SK-N-SH (cell line): ENCODE measurements at regions not wholly inside any gene's neighbourhood (a gene's known extent, or its start where the extent isn't known, plus 50 kb on each side); places are given as distances from the start of the nearest gene placed in this dataset.

ENCODE experiments used
- CTCF ChIA-PET: fragments of 300-600, 350-600 bp; formaldehyde crosslinking; extraction: SDS; loops from one replicate; lab custom pipeline; 2021; lab: Yijun Ruan, JAX
- POLR2A ChIA-PET: fragments of 350-600 bp; sonication (Branson Sonifier 250); formaldehyde crosslinking; extraction: SDS; loops from one replicate; lab custom pipeline; 2020; ENCODE audit warnings: antibody characterized with exemption, inconsistent platforms; lab: Yijun Ruan, JAX
- DNase-seq: peaks from one replicate; pipeline ENCODE4 v3.0.0; 2012
- H2AFZ ChIP-seq: fragments of 200-600 bp; sonication (generic); 2 replicates; pipeline ENCODE4 v1.8.1; 2016; ENCODE audit warnings: antibody characterized with exemption, mild to moderate bottlenecking, low read depth
- H3F3A ChIP-seq: fragments of 200-600 bp; sonication (generic); replicated peaks from 2 replicates; pipeline ENCODE3; 2016; ENCODE audit warnings: antibody characterized with exemption, mild to moderate bottlenecking; ENCODE audit not compliant: insufficient read depth
- H3K27ac ChIP-seq, 2 experiments: fragments of 200-500 bp in 1 of 2; fragments of 200-600 bp in 1 of 2; sonication (Bioruptor generic) in 1 of 2; sonication (generic), shearing (Covaris generic) in 1 of 2; 2 replicates each; pipeline versions ENCODE4 v1.5.1 to v1.6.1; 2014 to 2016; ENCODE audit warnings: low read depth in 2 of 2, inconsistent platforms in 1 of 2, low read length in 1 of 2, mild to moderate bottlenecking in 1 of 2, mixed read lengths in 1 of 2
- H3K27me3 ChIP-seq: fragments of 200-600 bp; sonication (generic), shearing (Covaris generic); 2 replicates; pipeline ENCODE4 v1.6.1; 2016; ENCODE audit warnings: mixed run types; ENCODE audit not compliant: insufficient read depth
- H3K36me3 ChIP-seq, 2 experiments: fragments of 200-500 bp in 1 of 2; fragments of 200-600 bp in 1 of 2; sonication (Bioruptor generic) in 1 of 2; sonication (generic) in 1 of 2; replicated peaks in 1 of 2; 2 replicates each; pipeline versions ENCODE3 to v1.5.1; 2014 to 2016; ENCODE audit warnings: low read length in 1 of 2, mild to moderate bottlenecking in 1 of 2; ENCODE audit not compliant: insufficient read depth in 2 of 2, control insufficient read depth in 1 of 2
- H3K4me1 ChIP-seq, 2 experiments: fragments of 200-500 bp in 1 of 2; fragments of 200-600 bp in 1 of 2; sonication (Bioruptor generic) in 1 of 2; sonication (generic), shearing (Covaris generic) in 1 of 2; 2 replicates each; pipeline versions ENCODE4 v1.5.1 to v1.6.1; 2014 to 2016; ENCODE audit warnings: low read depth in 1 of 2, low read length in 1 of 2, mixed run types in 1 of 2; ENCODE audit not compliant: insufficient read depth in 2 of 2, control insufficient read depth in 1 of 2
- H3K4me2 ChIP-seq: fragments of 200-600 bp; sonication (generic), shearing (Covaris generic); 2 replicates; pipeline ENCODE4 v1.6.1; 2017; ENCODE audit warnings: mixed run types
- H3K4me3 ChIP-seq, 2 experiments: fragments of 200-500 bp in 1 of 2; fragments of 200-600 bp in 1 of 2; sonication (Bioruptor generic) in 1 of 2; sonication (generic), shearing (Covaris generic) in 1 of 2; 2 replicates each; pipeline versions ENCODE4 v1.5.1 to v1.8.1; 2014 to 2016; ENCODE audit warnings: low read depth in 2 of 2, inconsistent platforms in 1 of 2, low read length in 1 of 2, mild to moderate bottlenecking in 1 of 2, mixed read lengths in 1 of 2, moderate library complexity in 1 of 2
- H3K79me2 ChIP-seq: fragments of 200-600 bp; sonication (generic); 2 replicates; pipeline ENCODE4 v1.8.1; 2017; ENCODE audit warnings: mild to moderate bottlenecking; ENCODE audit not compliant: insufficient read depth
- H3K9ac ChIP-seq: fragments of 200-600 bp; sonication (generic); 2 replicates; pipeline ENCODE4 v1.6.1; 2017; ENCODE audit warnings: mixed run types
- H3K9me2 ChIP-seq: fragments of 200-600 bp; sonication (generic); 2 replicates; pipeline ENCODE4 v1.6.1; 2017; ENCODE audit warnings: mixed run types
- H3K9me3 ChIP-seq: fragments of 200-600 bp; sonication (generic); 2 replicates; pipeline ENCODE4 v1.6.1; 2017; ENCODE audit warnings: mixed run types, mild to moderate bottlenecking, moderate library complexity
- H4K20me1 ChIP-seq: fragments of 200-600 bp; sonication (generic); 2 replicates; pipeline ENCODE4 v1.6.1; 2017; ENCODE audit warnings: mild to moderate bottlenecking, mixed run types; ENCODE audit not compliant: insufficient read depth
- EP300 ChIP-seq, 2 experiments: IDR thresholded peaks; 2 replicates each; pipeline versions ENCODE4 v1.4.0 to v1.6.1; 2012; ENCODE audit warnings: borderline replicate concordance in 1 of 2, low read depth in 1 of 2, low read length in 1 of 2
- FOSL2 ChIP-seq: IDR thresholded peaks from 2 replicates; pipeline ENCODE4 v1.4.0; 2012; ENCODE audit warnings: low read depth, mild to moderate bottlenecking, moderate library complexity, borderline replicate concordance
- FOXM1 ChIP-seq: IDR thresholded peaks from 2 replicates; pipeline ENCODE4 v1.4.0; 2012; ENCODE audit warnings: low read depth, mild to moderate bottlenecking
- GATA2 ChIP-seq: sonication (generic); formaldehyde crosslinking; IDR thresholded peaks from 2 replicates; pipeline ENCODE4 v1.5.0; 2020; ENCODE audit warnings: mild to moderate bottlenecking, missing genetic modification reagents
- MEF2A ChIP-seq: IDR thresholded peaks from 2 replicates; pipeline ENCODE4 v1.4.0; 2012; ENCODE audit warnings: low read depth, borderline replicate concordance
- MXI1 ChIP-seq: IDR thresholded peaks from 2 replicates; pipeline ENCODE4 v1.6.1; 2012; ENCODE audit warnings: mild to moderate bottlenecking, low read depth, low read length, improper control_type of control experiment
- NRF1 ChIP-seq: IDR thresholded peaks from 2 replicates; pipeline ENCODE4 v1.6.1; 2012; ENCODE audit warnings: low read depth, mild to moderate bottlenecking, low read length
- YY1 ChIP-seq: IDR thresholded peaks from 2 replicates; pipeline ENCODE4 v1.4.0; 2012; ENCODE audit warnings: low read depth, mild to moderate bottlenecking
- WGBS: methylation state at CpG from one replicate; pipeline ENCODE4 v1.1.6; 2017; ENCODE audit warnings: low lambda C conversion rate; 5-methylcytosine and 5-hydroxymethylcytosine counted together
- TF ChIP-seq, protein P1 (sequence below): IDR thresholded peaks from 2 replicates; pipeline ENCODE4; 2012
- TF ChIP-seq, protein P2 (sequence below): fragments of 200-600 bp; sonication (generic); IDR thresholded peaks from 2 replicates; pipeline ENCODE4 v1.6.1; 2017; ENCODE audit warnings: antibody characterized with exemption, mild to moderate bottlenecking, moderate library complexity

DNA sequence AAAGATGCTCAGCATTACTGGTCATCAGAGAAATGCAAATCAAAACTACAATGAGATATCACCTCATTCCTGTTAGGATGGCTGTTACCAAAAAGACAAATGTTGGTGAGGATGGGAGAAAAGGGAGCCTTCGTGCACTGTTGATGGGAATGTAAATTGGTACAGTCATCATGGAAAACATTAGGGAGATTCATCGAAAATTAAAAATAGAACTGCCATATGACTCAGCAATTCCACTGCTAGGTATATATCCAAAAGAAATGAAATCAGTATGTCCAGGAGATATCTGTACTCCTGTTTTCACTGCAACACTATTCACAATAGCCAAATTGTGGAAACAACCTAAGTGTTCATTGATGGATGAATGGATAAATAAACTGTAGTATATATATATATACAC, 228.1 kb downstream of the ACTR3B start:
- POLR2A ChIA-PET = no interaction called here
- H3K4me3 ChIP-seq = no peak overlapping the region
- no peaks in the 10 kb centered on the region for H3K79me2 ChIP-seq
- H3F3A ChIP-seq = no peaks in the 10 kb centered on the region
- H3K4me2 ChIP-seq = no peak overlapping the region
- no peak overlapping the region for H3K9ac ChIP-seq
- CTCF ChIA-PET = no interaction called here
- 16% methylated on average over 2 of the region's 2 CpGs for WGBS
- H2AFZ ChIP-seq = no peak overlapping the region
- no peaks in the 10 kb centered on the region for H3K9me2 ChIP-seq
- H3K27me3 ChIP-seq = no peaks in the 10 kb centered on the region
- no peak for TF ChIP-seq GATA2 (CRISPR knock-in tag)
- no peaks in the 10 kb centered on the region for H3K36me3 ChIP-seq
- no peaks in the 10 kb centered on the region for H4K20me1 ChIP-seq
- DNase-seq = no peak
- no peaks in the 10 kb centered on the region for H3K4me1 ChIP-seq
- no peaks in the 10 kb centered on the region for H3K9me3 ChIP-seq
- H3K27ac ChIP-seq = no peak overlapping the region

DNA sequence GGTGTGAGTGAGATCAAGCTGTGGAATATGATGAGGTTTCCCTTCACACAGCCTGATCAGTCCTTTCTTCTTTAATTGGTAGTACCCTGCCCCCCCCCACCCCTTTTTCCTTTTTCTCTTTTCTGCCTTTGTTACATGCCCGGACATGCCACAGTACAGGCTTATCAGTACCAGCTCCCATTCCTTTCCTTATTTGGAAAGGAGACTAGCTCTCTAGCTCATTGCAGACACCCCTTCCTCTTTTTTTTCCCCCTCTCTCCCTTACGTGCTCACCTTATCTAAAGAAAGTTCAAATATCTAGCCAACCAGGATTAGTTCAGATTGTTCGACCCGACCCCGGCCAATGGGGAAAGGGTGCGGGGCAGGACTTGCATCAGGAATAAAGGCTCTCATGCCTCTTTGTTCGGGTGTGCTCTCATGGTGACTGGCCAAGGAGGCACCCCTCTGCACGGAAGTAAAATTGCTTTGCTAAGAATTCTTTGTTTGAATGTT, 230.4 kb downstream of the ACTR3B start:
- H3K27me3 ChIP-seq = no peaks in the 10 kb centered on the region
- no peaks in the 10 kb centered on the region for H3K79me2 ChIP-seq
- H3F3A ChIP-seq = no peaks in the 10 kb centered on the region
- H3K4me3 ChIP-seq = no peak overlapping the region
- H4K20me1 ChIP-seq = no peaks in the 10 kb centered on the region
- 36% methylated on average over 8 of the region's 8 CpGs for WGBS
- no peak overlapping the region for H2AFZ ChIP-seq
- ChIA-PET POLR2A (no interaction called here), CTCF (no interaction called here)
- no peaks in the 10 kb centered on the region for H3K36me3 ChIP-seq
- no peak overlapping the region for H3K4me2 ChIP-seq
- no peaks in the 10 kb centered on the region for H3K9me2 ChIP-seq
- TF ChIP-seq NRF1 (no peak), MEF2A (no peak), EP300 (IDR thresholded peaks at IDR 0.05; ENCODE audit: borderline replicate concordance in 1 of 2, low read depth in 1 of 2, low read length in 1 of 2) (no peak), YY1 (no peak), FOSL2 (no peak), MXI1 (no peak), FOXM1 (no peak)
- TF ChIP-seq, protein P1, sequence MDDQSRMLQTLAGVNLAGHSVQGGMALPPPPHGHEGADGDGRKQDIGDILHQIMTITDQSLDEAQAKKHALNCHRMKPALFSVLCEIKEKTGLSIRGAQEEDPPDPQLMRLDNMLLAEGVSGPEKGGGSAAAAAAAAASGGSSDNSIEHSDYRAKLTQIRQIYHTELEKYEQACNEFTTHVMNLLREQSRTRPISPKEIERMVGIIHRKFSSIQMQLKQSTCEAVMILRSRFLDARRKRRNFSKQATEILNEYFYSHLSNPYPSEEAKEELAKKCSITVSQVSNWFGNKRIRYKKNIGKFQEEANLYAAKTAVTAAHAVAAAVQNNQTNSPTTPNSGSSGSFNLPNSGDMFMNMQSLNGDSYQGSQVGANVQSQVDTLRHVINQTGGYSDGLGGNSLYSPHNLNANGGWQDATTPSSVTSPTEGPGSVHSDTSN = no peak
- H3K4me1 ChIP-seq = no peaks in the 10 kb centered on the region
- H3K9ac ChIP-seq = no peak overlapping the region
- no peaks in the 10 kb centered on the region; the same call in 1 of the 2 replicates for H3K9me3 ChIP-seq
- H3K27ac ChIP-seq = no peak overlapping the region
- DNase-seq = no peak

DNA sequence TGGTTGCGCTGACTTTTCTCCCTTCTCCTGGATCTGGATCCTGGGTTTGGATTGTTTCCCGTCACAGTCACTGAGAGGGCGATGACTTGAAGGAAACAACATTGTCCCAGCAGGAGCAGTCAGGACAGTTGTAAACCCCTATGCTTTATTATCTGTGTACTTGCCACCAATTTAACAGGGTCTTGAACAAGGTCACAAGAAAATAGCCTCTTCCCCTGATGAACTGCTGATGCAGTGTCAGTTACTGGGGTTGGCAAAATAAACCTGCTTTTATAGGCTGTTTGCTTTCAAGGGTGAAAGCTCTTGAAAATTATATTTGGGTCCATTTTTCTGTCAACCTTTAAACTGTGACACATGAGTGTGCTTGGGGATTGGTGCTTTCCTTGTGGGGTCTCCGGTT, 238.9 kb downstream of the ACTR3B start:
- no peak overlapping the region for H3K4me2 ChIP-seq
- WGBS = 63% methylated on average over 4 of the region's 4 CpGs
- H3K27ac ChIP-seq = no peak overlapping the region
- H3K4me1 ChIP-seq = no peaks in the 10 kb centered on the region
- H3K9me3 ChIP-seq = no peaks in the 10 kb centered on the region; the same call in 1 of the 2 replicates
- H3K36me3 ChIP-seq = no peaks in the 10 kb centered on the region
- ChIA-PET POLR2A (no interaction called here), CTCF (no interaction called here)
- H3K79me2 ChIP-seq = no peaks in the 10 kb centered on the region
- no peak overlapping the region for H3K9ac ChIP-seq
- DNase-seq = no peak
- TF ChIP-seq, protein P1 = no peak
- no peak for TF ChIP-seq MEF2A
- TF ChIP-seq, protein P2, sequence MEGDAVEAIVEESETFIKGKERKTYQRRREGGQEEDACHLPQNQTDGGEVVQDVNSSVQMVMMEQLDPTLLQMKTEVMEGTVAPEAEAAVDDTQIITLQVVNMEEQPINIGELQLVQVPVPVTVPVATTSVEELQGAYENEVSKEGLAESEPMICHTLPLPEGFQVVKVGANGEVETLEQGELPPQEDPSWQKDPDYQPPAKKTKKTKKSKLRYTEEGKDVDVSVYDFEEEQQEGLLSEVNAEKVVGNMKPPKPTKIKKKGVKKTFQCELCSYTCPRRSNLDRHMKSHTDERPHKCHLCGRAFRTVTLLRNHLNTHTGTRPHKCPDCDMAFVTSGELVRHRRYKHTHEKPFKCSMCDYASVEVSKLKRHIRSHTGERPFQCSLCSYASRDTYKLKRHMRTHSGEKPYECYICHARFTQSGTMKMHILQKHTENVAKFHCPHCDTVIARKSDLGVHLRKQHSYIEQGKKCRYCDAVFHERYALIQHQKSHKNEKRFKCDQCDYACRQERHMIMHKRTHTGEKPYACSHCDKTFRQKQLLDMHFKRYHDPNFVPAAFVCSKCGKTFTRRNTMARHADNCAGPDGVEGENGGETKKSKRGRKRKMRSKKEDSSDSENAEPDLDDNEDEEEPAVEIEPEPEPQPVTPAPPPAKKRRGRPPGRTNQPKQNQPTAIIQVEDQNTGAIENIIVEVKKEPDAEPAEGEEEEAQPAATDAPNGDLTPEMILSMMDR = no peak
- TF ChIP-seq, all 33 proteins: peak for 0
- no peaks in the 10 kb centered on the region for H3K27me3 ChIP-seq
- H3K4me3 ChIP-seq = no peak overlapping the region
- no peak overlapping the region for H2AFZ ChIP-seq
- no peaks in the 10 kb centered on the region for H4K20me1 ChIP-seq
- no peaks in the 10 kb centered on the region for H3F3A ChIP-seq
- H3K9me2 ChIP-seq = no peaks in the 10 kb centered on the region
